ENCODE measurements at regions not wholly inside any gene's neighbourhood (a gene's known extent, or its start where the extent isn't known, plus 50 kb on each side); places are given as distances from the start of the nearest gene placed in this dataset.

DNA sequence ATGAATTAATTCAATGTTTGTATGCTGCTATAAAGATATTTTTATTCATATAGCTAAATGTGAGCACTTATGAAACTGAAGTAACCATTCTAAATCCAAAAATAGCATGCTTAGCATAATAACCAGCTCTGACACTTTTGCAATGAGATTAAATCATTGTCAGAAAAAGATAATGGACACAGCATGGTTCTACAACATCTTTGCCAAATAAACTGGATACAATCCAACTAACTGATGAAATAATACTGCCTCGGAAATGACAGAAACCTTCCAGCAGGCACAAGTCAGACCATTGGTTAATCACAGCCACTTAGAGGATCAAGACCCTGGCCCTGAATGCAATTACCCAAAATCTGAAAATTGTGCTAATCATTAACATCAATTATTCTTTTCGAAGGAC lies 592.7 kb upstream of the ADGRL4 start:
- no peak for DNase-seq

DNA sequence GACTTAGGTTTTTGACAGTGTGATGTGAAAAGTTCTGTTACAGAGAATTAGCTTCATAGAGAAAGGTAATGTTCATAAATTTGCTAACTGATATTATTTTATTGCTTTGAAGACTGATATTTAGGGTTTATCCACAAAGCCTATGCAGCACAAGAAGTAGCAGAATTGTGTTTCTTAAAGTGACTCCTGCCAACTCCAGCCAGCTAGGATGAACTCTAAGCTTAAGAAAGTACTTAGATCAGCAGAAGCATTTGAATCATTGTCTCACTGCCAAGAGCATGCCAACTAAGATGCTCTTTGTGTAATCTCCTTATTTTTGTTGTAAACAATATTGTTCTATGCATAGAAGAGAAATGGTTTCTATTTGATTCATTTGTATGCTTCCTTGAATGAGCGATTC lies 589.4 kb upstream of the ADGRL4 start:
- DNase-seq, result no peak

GRCh38 chr1:79594121-79594698 lies 587.7 kb upstream of the ADGRL4 start:
- DNase-seq, result no peak

GRCh38 chr1:79592707-79593106 lies 586.2 kb upstream of the ADGRL4 start:
- DNase-seq, result no peak

- DNase-seq, result no peak
Observed at GRCh38 chr1:79588719-79589118, 582.2 kb upstream of the ADGRL4 start.

GRCh38 chr1:79587229-79587628 lies 580.7 kb upstream of the ADGRL4 start:
- no peak for DNase-seq

DNA sequence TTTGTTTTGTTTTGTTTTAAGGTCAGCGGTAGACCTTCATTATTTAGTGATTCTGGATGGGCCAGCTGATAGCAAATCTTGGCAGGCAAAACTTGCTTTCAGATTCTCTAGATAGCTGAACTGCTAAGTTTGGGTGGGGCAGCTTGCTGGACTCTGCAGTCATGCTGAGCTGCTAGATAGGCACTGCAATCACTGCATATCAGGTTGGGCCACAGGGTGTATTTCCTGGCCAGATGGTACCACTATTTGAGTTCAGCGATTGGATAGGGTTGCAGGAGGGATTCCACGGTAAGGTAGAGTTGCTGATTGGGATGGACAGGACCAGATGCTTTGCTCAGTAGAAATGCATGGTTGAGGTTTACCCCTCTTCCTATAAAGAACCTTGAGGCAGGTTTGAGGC lies 579.3 kb upstream of the ADGRL4 start:
- no peak for DNase-seq

DNA sequence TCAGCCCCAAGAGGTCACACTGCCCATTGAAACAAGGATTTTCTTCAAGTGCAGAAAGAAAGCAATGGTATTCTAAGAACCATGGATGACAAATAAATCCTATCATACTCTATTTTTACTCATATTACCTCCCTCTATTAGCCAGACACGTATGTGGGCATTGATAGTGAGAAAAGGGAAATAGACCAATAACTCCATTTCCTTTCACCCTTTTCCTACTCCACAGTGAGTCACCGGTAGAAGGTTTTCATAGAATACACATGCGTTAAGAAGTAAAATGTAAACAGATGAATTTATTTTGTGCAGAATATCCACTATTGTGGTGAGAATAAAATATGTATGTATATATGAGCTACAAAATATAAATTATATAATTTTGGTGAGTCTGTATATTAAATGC lies 568.9 kb upstream of the ADGRL4 start:
- no peak for DNase-seq

- no peak for DNase-seq
Observed at GRCh38 chr1:79568411-79568810, 561.9 kb upstream of the ADGRL4 start.

GRCh38 chr1:79561521-79561978 lies 555.0 kb upstream of the ADGRL4 start:
- DNase-seq, result no peak

GRCh38 chr1:79556189-79556588 lies 549.7 kb upstream of the ADGRL4 start:
- no peak for DNase-seq

DNA sequence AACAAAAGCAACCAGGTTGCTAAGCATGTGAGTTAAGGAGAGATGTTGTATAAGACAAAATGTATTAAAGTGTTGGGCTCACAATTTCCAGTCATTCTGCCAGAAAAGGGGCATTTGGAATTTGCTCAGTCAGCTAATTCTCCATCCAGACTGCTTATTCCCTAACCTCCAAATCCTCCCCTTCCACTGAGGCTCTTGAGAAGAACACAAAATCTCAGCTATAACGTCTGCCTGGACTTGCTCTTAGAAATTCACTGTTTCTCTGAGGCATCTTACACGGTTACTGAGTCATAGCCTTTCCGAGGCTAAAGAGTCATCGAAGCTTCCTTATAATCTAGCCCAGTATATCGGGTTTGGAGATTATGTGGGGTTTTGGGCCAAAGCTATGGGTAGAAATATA lies 548.2 kb upstream of the ADGRL4 start:
- DNase-seq, result no peak

- no peak for DNase-seq
Observed at GRCh38 chr1:79551321-79551720, 544.8 kb upstream of the ADGRL4 start.

DNA sequence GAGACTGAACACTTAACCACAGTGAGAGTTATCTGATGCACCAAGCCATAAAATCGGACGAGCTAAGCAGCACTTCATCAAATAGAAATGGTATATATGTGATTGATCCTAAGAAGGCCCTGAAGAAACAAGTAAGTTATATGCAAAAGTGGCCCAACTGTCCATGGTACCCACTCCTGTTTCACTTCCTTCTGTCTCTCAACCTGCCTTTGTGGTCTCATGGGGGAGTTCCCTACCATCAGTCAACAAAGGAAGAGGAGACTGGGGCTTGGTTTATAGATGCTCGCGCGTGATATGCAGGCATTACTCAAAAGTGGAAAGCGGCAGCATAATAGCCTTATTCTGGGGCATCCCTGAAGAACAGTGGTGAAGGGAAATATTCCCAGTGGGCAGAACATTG lies 543.9 kb upstream of the ADGRL4 start:
- no peak for DNase-seq

- DNase-seq, result no peak
Observed at GRCh38 chr1:79549201-79549600, 542.7 kb upstream of the ADGRL4 start.

DNA sequence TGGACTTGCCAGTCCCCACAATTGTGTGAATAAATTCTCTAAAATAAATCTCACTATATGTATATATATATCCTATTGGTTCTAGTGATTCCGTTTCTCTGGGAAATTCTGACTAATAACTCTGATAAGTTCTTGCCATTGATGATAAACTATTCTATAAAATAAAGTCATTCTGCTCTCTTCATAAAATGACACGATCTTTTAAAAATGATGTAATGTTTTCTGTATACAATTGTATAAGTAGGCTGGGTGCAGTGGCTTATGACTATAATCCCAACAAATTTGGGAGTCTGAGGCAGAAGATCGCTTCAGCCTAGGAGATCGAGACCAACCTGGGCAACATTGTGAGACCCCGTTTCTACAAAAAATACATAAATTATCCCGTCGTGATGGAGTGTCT lies 541.0 kb upstream of the ADGRL4 start:
- DNase-seq, result no peak

DNA sequence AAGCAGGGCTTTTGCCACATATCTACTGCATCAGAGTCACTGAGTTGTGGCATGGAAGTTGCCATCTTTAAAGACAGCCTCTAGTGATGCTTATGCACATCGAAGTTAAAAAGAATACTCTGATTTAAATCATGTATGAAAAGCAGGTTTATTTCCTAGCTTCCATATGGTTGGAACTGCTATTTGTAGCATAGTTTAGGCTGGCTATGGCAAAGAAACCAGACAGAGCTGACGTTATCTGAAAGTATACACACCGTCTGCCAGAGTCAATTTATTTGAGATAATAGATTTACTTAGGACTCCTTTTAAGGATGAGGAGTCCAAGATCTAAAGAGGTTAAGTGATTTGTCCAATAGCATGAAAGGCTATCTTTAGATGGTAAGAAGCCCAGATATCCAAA lies 536.9 kb upstream of the ADGRL4 start:
- no peak for DNase-seq

- no peak for DNase-seq
Observed at GRCh38 chr1:79539001-79539400, 532.5 kb upstream of the ADGRL4 start.

- no peak for DNase-seq
Observed at GRCh38 chr1:79532555-79532954, 526.0 kb upstream of the ADGRL4 start.

GRCh38 chr1:79531790-79532189 lies 525.3 kb upstream of the ADGRL4 start:
- no peak for DNase-seq

GRCh38 chr1:79530476-79530875 lies 523.9 kb upstream of the ADGRL4 start:
- DNase-seq, result no peak

DNA sequence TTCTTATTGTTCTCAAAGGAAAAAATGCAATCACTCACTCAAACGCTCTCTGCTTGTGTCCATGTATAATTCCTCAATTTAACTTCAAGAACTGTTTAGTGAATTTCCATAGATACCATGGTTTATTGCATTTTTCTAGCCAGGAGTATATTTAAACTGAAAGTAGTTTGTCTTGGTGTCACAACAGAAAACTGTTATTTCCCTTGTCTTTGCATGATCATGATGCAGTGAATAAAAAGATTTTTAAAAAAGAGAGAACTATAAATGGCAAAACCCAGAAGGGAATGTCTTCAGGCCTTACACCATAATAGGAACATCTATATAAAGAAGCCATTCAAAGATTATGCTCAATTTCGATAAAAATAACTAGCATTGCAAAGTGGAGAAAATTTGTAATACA lies 523.5 kb upstream of the ADGRL4 start:
- no peak for DNase-seq

- DNase-seq, result no peak
Observed at GRCh38 chr1:79524126-79524525, 517.6 kb upstream of the ADGRL4 start.

GRCh38 chr1:79519084-79519760 lies 512.7 kb upstream of the ADGRL4 start:
- no peak for DNase-seq

All from NCI-H1436 (cell line).